Lung (tissue), 11 donors: ENCODE measurements at regions not wholly inside any gene's neighbourhood (a gene's known extent, or its start where the extent isn't known, plus 50 kb on each side); places are given as distances from the start of the nearest gene placed in this dataset.

Experiments
- ATAC-seq: fragments of 200-7000 bp; cut with Tn5 transposase; one replicate; pipeline ENCODE4 v1.9.1; 2020; ENCODE audit warnings: moderate number of reproducible peaks; ENCODE audit not compliant: insufficient read depth, low FRiP score
- DNase-seq, 3 donors: peaks; one replicate each; pipeline ENCODE4 v3.0.0-alpha.2; 2013 to 2017
- H3K27ac ChIP-seq, 2 donors: one replicate each; pipeline ENCODE4 v1.5.1; 2013; ENCODE audit warnings: mild to moderate bottlenecking in 2 of 2, moderate library complexity in 2 of 2, control low read depth in 1 of 2, inconsistent platforms in 1 of 2, low read depth in 1 of 2, low read length in 1 of 2
- H3K27me3 ChIP-seq, 3 donors: one replicate each; pipeline ENCODE4 v1.5.1; 2013; ENCODE audit warnings: low read length in 2 of 3; ENCODE audit not compliant: control insufficient read depth in 3 of 3, insufficient read depth in 3 of 3
- H3K36me3 ChIP-seq, 4 donors: one replicate each; pipeline ENCODE4 v1.5.1; 2013; ENCODE audit warnings: low read length in 4 of 4, mild to moderate bottlenecking in 1 of 4, moderate library complexity in 1 of 4; ENCODE audit not compliant: control insufficient read depth in 4 of 4, insufficient read depth in 4 of 4
- H3K4me1 ChIP-seq, 5 donors: one replicate each; pipeline ENCODE4 v1.5.1; 2013; ENCODE audit warnings: low read length in 5 of 5, mild to moderate bottlenecking in 2 of 5, moderate library complexity in 1 of 5; ENCODE audit not compliant: control insufficient read depth in 5 of 5, insufficient read depth in 5 of 5
- H3K4me3 ChIP-seq: one replicate; pipeline ENCODE4 v1.5.1; 2013; ENCODE audit warnings: mild to moderate bottlenecking, control low read depth, moderate library complexity
- H3K9ac ChIP-seq, 2 donors: one replicate each; pipeline ENCODE4 v1.5.1; 2013; ENCODE audit warnings: low read length in 2 of 2, control low read depth in 1 of 2; ENCODE audit not compliant: insufficient read depth in 1 of 2
- H3K9me3 ChIP-seq, 4 donors: one replicate each; pipeline ENCODE4 v1.5.1; 2013; ENCODE audit warnings: low read length in 3 of 4, mild to moderate bottlenecking in 1 of 4, moderate library complexity in 1 of 4; ENCODE audit not compliant: control insufficient read depth in 4 of 4, insufficient read depth in 3 of 4
- CTCF ChIP-seq: IDR thresholded peaks from 2 replicates; pipeline ENCODE4 v1.5.1; 2012; ENCODE audit warnings: mild to moderate bottlenecking; ENCODE audit errors: control extremely low read depth, extremely low read depth
- WGBS, 2 donors: extraction: QIAGEN DNeasy Blood & Tissue Kit; methylation state at CpG; one replicate each; pipeline ENCODE4 v1.1.7; 2013; 5-methylcytosine and 5-hydroxymethylcytosine counted together
- donor health status: control.
- donor health status: control.
- donor health status: Bipolar disorder and iron deficiency.
- donor health status: healthy.
- donor health status: DM: yes; HTN: yes; CAD: no.

DNA sequence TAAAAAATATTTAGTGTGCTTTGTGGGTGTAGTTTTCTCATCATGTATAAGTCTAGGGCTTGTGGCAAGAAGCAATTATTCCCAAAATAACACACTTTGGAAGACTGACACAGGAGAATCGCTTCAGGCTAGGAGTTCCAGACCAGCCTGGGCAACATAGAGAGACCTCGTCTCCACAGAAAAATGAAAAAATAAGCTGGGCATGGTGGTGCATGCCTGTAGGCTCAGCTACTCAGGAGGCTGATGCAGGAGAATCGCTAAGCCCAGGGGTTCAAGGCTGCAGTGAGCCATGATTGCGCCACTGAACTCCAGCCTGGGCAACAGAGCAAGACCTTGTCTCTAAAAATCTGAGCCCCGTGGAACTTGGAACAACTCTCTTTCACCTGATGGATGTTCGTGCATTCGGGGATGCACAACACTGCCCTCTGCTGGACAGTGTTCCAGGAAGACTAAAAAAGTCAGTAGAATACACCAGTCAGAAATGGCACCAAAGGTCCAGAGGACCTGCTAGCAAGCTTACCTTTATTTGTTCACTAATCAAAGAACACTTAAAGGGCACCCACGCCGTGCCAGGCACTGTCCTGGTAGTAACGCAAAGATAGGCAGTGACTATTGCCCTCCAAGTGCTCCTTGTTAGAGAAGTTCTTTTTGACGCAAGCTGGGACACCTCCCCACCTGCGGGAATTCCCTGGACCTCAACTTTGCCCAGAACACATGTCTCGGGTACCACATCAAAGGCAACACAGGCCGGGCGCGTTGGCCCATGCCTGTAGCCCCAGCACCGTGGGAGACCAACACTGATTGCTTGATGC, 81.9 kb upstream of the CALN1 start:
- 46 to 51% methylated on average over 17 of the region's 17 CpGs for WGBS, 2 donors
- Histone ChIP-seq H3K27ac (no peak overlapping the region), H3K9ac (no peak overlapping the region), H3K27me3 (no peaks in the 10 kb centered on the region), H3K36me3 (no peaks in the 10 kb centered on the region), H3K4me1 (peaks cover 0 to 4% (median 0%) of the 10 kb centered on the region in 5 donors), H3K4me3 (no peak overlapping the region), H3K9me3 (no peaks in the 10 kb centered on the region)
- no peak for ATAC-seq
- TF ChIP-seq CTCF, result peak; percentile 23
- DNase-seq, result peak; percentile 61 to 77 (median 68)

GRCh38 chr7:72492461-72493065, 80.4 kb upstream of the CALN1 start:
- no peak for ATAC-seq
- Histone ChIP-seq H3K4me3 (no peak overlapping the region), H3K27me3 (no peaks in the 10 kb centered on the region), H3K9ac (no peak overlapping the region), H3K4me1 (peaks cover 0 to 4% (median 0%) of the 10 kb centered on the region in 5 donors), H3K27ac (no peak overlapping the region), H3K9me3 (no peaks in the 10 kb centered on the region), H3K36me3 (no peaks in the 10 kb centered on the region)
- TF ChIP-seq CTCF, result no peak
- 87 to 91% methylated on average over 12 of the region's 12 CpGs for WGBS, 2 donors
- DNase-seq, result no peak

DNA sequence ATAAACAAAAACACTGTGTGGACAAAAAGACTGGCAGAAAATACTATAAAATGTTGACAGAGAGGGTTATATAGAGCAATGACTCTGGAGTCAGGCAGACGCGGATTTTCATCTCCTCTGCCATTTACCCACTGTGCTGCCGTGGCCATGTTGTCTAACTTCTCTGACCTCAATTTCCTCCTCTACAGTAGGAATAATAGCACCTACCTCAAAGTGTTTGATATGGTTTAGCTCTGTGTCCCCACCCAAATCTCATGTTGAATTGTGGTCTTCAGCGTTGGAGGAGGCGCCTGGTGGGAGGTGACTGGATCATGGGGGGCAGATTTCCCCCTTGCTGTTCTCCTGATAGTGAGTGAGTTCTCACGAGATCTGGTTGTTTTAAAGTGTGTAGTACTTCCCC, 78.2 kb upstream of the CALN1 start:
- no peak for ATAC-seq
- WGBS, 2 donors, result 87 to 91% methylated on average over 6 of the region's 6 CpGs
- Histone ChIP-seq H3K9me3 (no peaks in the 10 kb centered on the region), H3K27me3 (no peaks in the 10 kb centered on the region), H3K4me1 (peaks cover 0 to 4% (median 0%) of the 10 kb centered on the region in 5 donors), H3K4me3 (no peak overlapping the region), H3K36me3 (no peaks in the 10 kb centered on the region), H3K9ac (no peak overlapping the region), H3K27ac (no peak overlapping the region)
- DNase-seq, result no peak
- no peak for TF ChIP-seq CTCF
